HEK293 (cell line): ENCODE measurements at regions not wholly inside any gene's neighbourhood (a gene's known extent, or its start where the extent isn't known, plus 50 kb on each side); places are given as distances from the start of the nearest gene placed in this dataset.

ENCODE experiments used
- CTCF ChIA-PET: fragments of 350-600 bp; formaldehyde crosslinking; extraction: SDS; loops from one replicate; lab custom pipeline; 2021; ENCODE audit warnings: antibody characterized with exemption; lab: Yijun Ruan, JAX
- POLR2A ChIA-PET: fragments of 300-600 bp; formaldehyde crosslinking; extraction: SDS; loops from one replicate; lab custom pipeline; 2020; ENCODE audit warnings: antibody characterized with exemption, inconsistent platforms; lab: Yijun Ruan, JAX
- H3K27ac ChIP-seq: fragments of 200-500 bp; sonication (Bioruptor generic); 2 replicates; pipeline ENCODE4 v1.5.1; 2014; ENCODE audit warnings: low read depth, low read length, control low read depth, inconsistent platforms; ENCODE audit errors: extremely low read depth
- H3K36me3 ChIP-seq, 2 experiments: fragments of 200-500 bp in 1 of 2; sonication (Bioruptor generic) in 1 of 2; 1 replicate in 1 of 2; 2 replicates in 1 of 2; pipeline ENCODE4 v1.5.1; 2014 to 2017; ENCODE audit warnings: inconsistent platforms in 2 of 2, low read length in 2 of 2; ENCODE audit not compliant: control insufficient read depth in 2 of 2, insufficient read depth in 1 of 2
- H3K4me1 ChIP-seq: fragments of 200-500 bp; sonication (Bioruptor generic); 2 replicates; pipeline ENCODE4 v1.5.1; 2014; ENCODE audit warnings: mild to moderate bottlenecking, low read length, inconsistent platforms; ENCODE audit not compliant: control insufficient read depth, insufficient read depth
- H3K4me3 ChIP-seq: 2 replicates; pipeline ENCODE4 v1.5.1; 2011; ENCODE audit warnings: low read depth, mild to moderate bottlenecking, control low read depth, low read length, moderate library complexity
- H3K9me3 ChIP-seq: fragments of 200-500 bp; sonication (Bioruptor generic); 2 replicates; pipeline ENCODE4 v1.5.1; 2014; ENCODE audit warnings: low read depth, low read length, inconsistent platforms; ENCODE audit not compliant: control insufficient read depth, insufficient read depth
- BCL11B ChIP-seq: fragments of 450-650 bp; formaldehyde crosslinking; IDR thresholded peaks from 2 replicates; pipeline ENCODE4 v1.5.1; 2016; ENCODE audit warnings: low read depth, missing biosample characterization, missing genetic modification characterization
- GLI2 ChIP-seq: fragments of 450-650 bp; formaldehyde crosslinking; IDR thresholded peaks from 2 replicates; pipeline ENCODE4; 2017; ENCODE audit warnings: missing biosample characterization, missing genetic modification characterization, low read depth, borderline replicate concordance
- HIC1 ChIP-seq: fragments of 450-650 bp; formaldehyde crosslinking; IDR thresholded peaks from 2 replicates; pipeline ENCODE4 v1.5.1; 2016; ENCODE audit warnings: missing biosample characterization, missing genetic modification characterization
- PRDM10 ChIP-seq: fragments of 450-650 bp; formaldehyde crosslinking; IDR thresholded peaks from 2 replicates; pipeline ENCODE4 v1.5.1; 2016; ENCODE audit warnings: missing biosample characterization, missing genetic modification characterization
- PRDM2 ChIP-seq: fragments of 450-650 bp; formaldehyde crosslinking; IDR thresholded peaks from 2 replicates; pipeline ENCODE4 v1.5.1; 2016; ENCODE audit warnings: missing biosample characterization, missing genetic modification characterization, borderline replicate concordance
- ZBTB6 ChIP-seq: fragments of 450-650 bp; formaldehyde crosslinking; IDR thresholded peaks from 2 replicates; pipeline ENCODE4 v1.5.1; 2017; ENCODE audit warnings: missing biosample characterization, missing genetic modification characterization
- ZNF138 ChIP-seq: fragments of 450-650 bp; formaldehyde crosslinking; IDR thresholded peaks from 2 replicates; pipeline ENCODE4 v1.5.1; 2016; ENCODE audit warnings: missing biosample characterization, missing genetic modification characterization, borderline replicate concordance
- ZNF335 ChIP-seq: fragments of 450-650 bp; formaldehyde crosslinking; conservative IDR thresholded peaks from 2 replicates; pipeline ENCODE4 v1.5.1; 2016; ENCODE audit warnings: missing biosample characterization, missing genetic modification characterization
- ZNF391 ChIP-seq: fragments of 450-650 bp; formaldehyde crosslinking; IDR thresholded peaks from 2 replicates; pipeline ENCODE4 v1.5.1; 2016; ENCODE audit warnings: low read depth, missing biosample characterization, missing genetic modification characterization, borderline replicate concordance
- ZNF580 ChIP-seq: fragments of 450-650 bp; formaldehyde crosslinking; IDR thresholded peaks from 2 replicates; pipeline ENCODE4 v1.5.1; 2016; ENCODE audit warnings: missing biosample characterization, missing genetic modification characterization
- ZNF639 ChIP-seq: fragments of 450-650 bp; formaldehyde crosslinking; IDR thresholded peaks from 2 replicates; pipeline ENCODE4 v1.5.1; 2016; ENCODE audit warnings: missing biosample characterization, missing genetic modification characterization
- ZNF645 ChIP-seq: fragments of 450-650 bp; formaldehyde crosslinking; IDR thresholded peaks from 2 replicates; pipeline ENCODE4; 2016; ENCODE audit warnings: missing biosample characterization, missing genetic modification characterization
- ZNF692 ChIP-seq: fragments of 450-650 bp; formaldehyde crosslinking; IDR thresholded peaks from 2 replicates; pipeline ENCODE4 v1.5.1; 2016; ENCODE audit warnings: missing biosample characterization, missing genetic modification characterization
- ZNF776 ChIP-seq: fragments of 450-650 bp; formaldehyde crosslinking; IDR thresholded peaks from 2 replicates; pipeline ENCODE4 v1.5.0; 2017; ENCODE audit warnings: missing biosample characterization, missing genetic modification characterization, borderline replicate concordance
- ZSCAN16 ChIP-seq: fragments of 450-650 bp; formaldehyde crosslinking; IDR thresholded peaks from 2 replicates; pipeline ENCODE4 v1.5.1; 2016; ENCODE audit warnings: missing biosample characterization, missing genetic modification characterization

GRCh38 chr18:42274488-42275137 is 319.6 kb downstream of the PIK3C3 start:
- ChIA-PET CTCF (interaction anchor here (0.5 to 4.5 kb wide), 7 partner anchors 20 to 1323 kb away, joined by 3 to 37 read pairs (median 6); no protein-coding TSS in a partner anchor), POLR2A (no interaction called here)
- no peak for TF ChIP-seq ZBTB6 (tag by site-specific recombination)
- TF ChIP-seq ZNF335 (tag by site-specific recombination) = peak; percentile 50
- TF ChIP-seq ZNF138 = no peak
- TF ChIP-seq ZNF776 = no peak
- TF ChIP-seq ZNF580 = no peak
- no peak for TF ChIP-seq GLI2 (tag by site-specific recombination)
- no peak for TF ChIP-seq BCL11B (tag by site-specific recombination)
- no peak for TF ChIP-seq ZNF645 (tag by site-specific recombination)
- no peak for TF ChIP-seq HIC1
- no peak for TF ChIP-seq ZSCAN16
- no peak for TF ChIP-seq ZNF639
- no peak for TF ChIP-seq ZNF391 (tag by site-specific recombination)
- peak; percentile 33; the same call in 1 of the 2 replicates for TF ChIP-seq ZNF692 (tag by site-specific recombination)
- TF ChIP-seq PRDM2 (tag by site-specific recombination) = no peak
- TF ChIP-seq PRDM10 (tag by site-specific recombination) = peak; percentile 40

More at GRCh38 chr18:42274488-42275137, 319.6 kb downstream of the PIK3C3 start:
- Histone ChIP-seq H3K4me1 (peaks cover 8% of the 10 kb centered on the region; the same call in 1 of the 2 replicates), H3K36me3 (no peaks in the 10 kb centered on the region), H3K27ac (peak overlapping the region; percentile 28; the same call in 1 of the 2 replicates), H3K9me3 (no peaks in the 10 kb centered on the region), H3K4me3 (no peak overlapping the region)
